Fibroblast of skin of left biceps (primary cell): ENCODE measurements at regions not wholly inside any gene's neighbourhood (a gene's known extent, or its start where the extent isn't known, plus 50 kb on each side); places are given as distances from the start of the nearest gene placed in this dataset.

Experiments used
- DNase-seq, 2 experiments: peaks; one replicate each; pipeline ENCODE4 v3.0.0-alpha.2; 2013; ENCODE audit warnings: low read depth in 2 of 2

DNA sequence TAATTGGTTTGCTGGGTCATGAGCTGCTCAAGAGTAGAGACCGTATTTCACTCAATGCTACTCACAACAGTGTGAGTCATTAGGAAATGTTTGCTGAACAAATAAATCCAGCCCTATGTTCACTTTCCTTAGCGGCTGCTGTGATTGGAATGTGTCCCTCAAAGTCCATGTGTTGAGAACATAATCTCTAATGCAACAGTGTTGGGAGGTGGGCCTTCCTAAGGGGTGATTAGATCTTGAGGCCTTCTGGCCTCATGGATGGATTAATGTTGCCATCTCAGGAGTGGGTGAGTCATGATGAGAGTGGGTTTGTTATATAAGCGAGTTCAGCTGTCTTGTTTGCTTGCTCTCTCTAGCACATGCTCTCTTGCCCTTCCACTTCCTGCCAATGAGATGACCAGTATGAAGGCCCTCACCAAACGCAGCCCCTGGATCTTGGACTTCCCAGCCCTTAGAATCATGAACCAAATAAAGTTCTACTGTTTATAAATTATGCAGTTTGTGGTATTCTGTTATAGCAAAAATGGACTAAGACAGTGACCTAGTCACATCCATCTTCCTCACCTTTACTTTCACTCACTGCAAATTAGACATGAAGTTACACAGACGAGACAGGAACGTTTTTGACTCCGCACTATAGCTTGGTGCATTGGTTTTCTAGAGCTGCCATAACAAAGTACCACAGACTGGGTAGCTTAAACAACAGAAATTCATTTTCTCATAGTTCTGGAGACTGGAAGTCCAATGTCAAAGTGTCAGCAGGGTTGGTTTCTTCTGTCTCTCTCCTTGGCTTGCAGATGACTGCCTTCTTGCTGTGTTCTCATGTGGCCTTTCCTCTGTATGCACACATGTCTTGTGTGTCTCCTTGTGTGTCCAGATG lies 50.9 kb upstream of the FAM169A start:
- DNase-seq: no peak
